Panc1 (cell line): ENCODE measurements at regions not wholly inside any gene's neighbourhood (a gene's known extent, or its start where the extent isn't known, plus 50 kb on each side); places are given as distances from the start of the nearest gene placed in this dataset.

Experiments used
- ATAC-seq: fragments of 200-7000 bp; cut with Tn5 transposase; 2 replicates; pipeline ENCODE4 v1.9.1; 2020; ENCODE audit warnings: mild to moderate bottlenecking, moderate library complexity
- BruUV-seq: library from RNA; stranded (reverse); fragments of 400-500 nt; replicated peaks from 2 replicates; lab custom pipeline; 2021; lab: Mats Ljungman, UMichigan
- CTCF ChIA-PET: fragments of 300-600 bp; sonication (Branson Sonifier 250); formaldehyde crosslinking; loops from one replicate; lab custom pipeline; 2022; ENCODE audit warnings: antibody characterized with exemption; lab: Charles Lee
- POLR2A ChIA-PET: fragments of 300-600 bp; sonication (Branson Sonifier 250); formaldehyde crosslinking; loops from one replicate; lab custom pipeline; 2022; ENCODE audit warnings: antibody characterized with exemption; lab: Charles Lee
- DNase-seq: peaks from one replicate; pipeline ENCODE4 v3.0.0-alpha.2; 2010; ENCODE audit warnings: low read depth, low spot score
- H3K27ac ChIP-seq: 2 replicates; pipeline ENCODE4 v1.5.1; 2011; ENCODE audit warnings: mild to moderate bottlenecking, low read length, inconsistent platforms
- H3K27me3 ChIP-seq: fragments of 200-500 bp; sonication (Bioruptor generic); 2 replicates; pipeline ENCODE4 v1.6.0; 2014; ENCODE audit warnings: low read length, inconsistent platforms; ENCODE audit not compliant: control insufficient read depth, insufficient read depth
- H3K36me3 ChIP-seq: fragments of 200-500 bp; sonication (Bioruptor generic); 2 replicates; pipeline ENCODE4 v1.5.1; 2014; ENCODE audit warnings: inconsistent platforms, mild to moderate bottlenecking, low read length, moderate library complexity; ENCODE audit not compliant: control insufficient read depth, insufficient read depth
- H3K4me1 ChIP-seq: 2 replicates; pipeline ENCODE4 v1.5.1; 2011; ENCODE audit warnings: inconsistent platforms, mild to moderate bottlenecking, low read length, moderate library complexity; ENCODE audit not compliant: control insufficient read depth, insufficient read depth
- H3K4me3 ChIP-seq, 2 experiments: 2 replicates each; pipeline ENCODE4 v1.5.1; 2011 to 2012; ENCODE audit warnings: low read depth in 2 of 2, low read length in 2 of 2, mild to moderate bottlenecking in 2 of 2, inconsistent platforms in 1 of 2, moderate library complexity in 1 of 2
- H3K9me3 ChIP-seq: fragments of 200-500 bp; sonication (Bioruptor generic); 2 replicates; pipeline ENCODE4 v1.5.1; 2014; ENCODE audit warnings: low read depth, mild to moderate bottlenecking, inconsistent platforms, low read length, moderate library complexity; ENCODE audit not compliant: control insufficient read depth, insufficient read depth
- CTCF ChIP-seq: fragments of 450-650 bp; IDR thresholded peaks from 2 replicates; pipeline ENCODE4 v1.5.1; 2017; ENCODE audit warnings: mild to moderate bottlenecking
- POLR2AphosphoS5 ChIP-seq: IDR thresholded peaks from 2 replicates; pipeline ENCODE4 v1.6.1; 2012; ENCODE audit warnings: mild to moderate bottlenecking, low read depth, low read length, moderate library complexity
- REST ChIP-seq, 2 experiments: IDR thresholded peaks; 2 replicates each; pipeline ENCODE4 v1.6.1; 2011 to 2012; ENCODE audit warnings: low read depth in 2 of 2, control low read depth in 1 of 2, low read length in 1 of 2, mild to moderate bottlenecking in 1 of 2, moderate library complexity in 1 of 2; ENCODE audit not compliant: insufficient read depth in 1 of 2
- SIN3A ChIP-seq: IDR thresholded peaks from 2 replicates; pipeline ENCODE4 v1.6.1; 2012; ENCODE audit warnings: low read depth, mild to moderate bottlenecking, low read length, moderate library complexity, borderline replicate concordance; ENCODE audit not compliant: insufficient read depth
- TCF7L2 ChIP-seq: IDR thresholded peaks from 2 replicates; pipeline ENCODE4 v1.6.1; 2011; ENCODE audit warnings: mild to moderate bottlenecking, low read depth, low read length, inconsistent platforms
- in situ Hi-C: cut with HindIII; loops from 2 replicates; pipeline ENCODE4 v1.10.0; 2016; ENCODE audit warnings: low sequenced_read_pairs, low pct_unique_long_range_greater_than_20kb
- intact Hi-C: fragments of 100-400 bp; cut with micrococcal nuclease; formaldehyde crosslinking; loops from one replicate; pipeline ENCODE4 v1.10.0; 2022; ENCODE audit not compliant: unreplicated experiment

DNA sequence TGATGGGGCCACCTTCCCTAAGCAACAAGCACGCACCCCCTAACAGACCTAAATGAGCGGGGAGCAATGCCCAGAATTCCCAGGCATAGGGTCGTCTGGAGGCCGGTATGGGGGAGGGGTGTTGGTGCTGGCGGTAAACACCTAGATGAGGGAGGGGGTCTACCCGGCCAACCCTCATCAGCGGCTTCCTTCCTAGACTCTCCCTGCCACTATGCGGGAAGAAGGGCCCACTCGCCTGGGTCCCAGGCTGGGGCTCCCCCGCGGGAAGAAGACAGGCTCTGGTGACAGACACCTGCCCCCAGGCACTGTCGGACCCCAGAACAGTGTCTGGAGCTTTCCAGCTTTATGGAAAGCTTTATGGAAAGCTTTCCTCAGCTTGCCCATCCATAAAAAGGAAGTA, 519.0 kb upstream of the SEMA6A start:
- H3K4me1 ChIP-seq, result no peaks in the 10 kb centered on the region
- H3K27me3 ChIP-seq, result no peaks in the 10 kb centered on the region
- POLR2A ChIA-PET, result no interaction called here
- intact Hi-C loops (no loop called here), in situ Hi-C loops (no loop called here)
- ATAC-seq, result no peak
- H3K27ac ChIP-seq, result no peak overlapping the region
- no peaks in the 10 kb centered on the region for H3K9me3 ChIP-seq
- no peak for DNase-seq
- H3K4me3 ChIP-seq, result no peak overlapping the region
- H3K36me3 ChIP-seq, result no peaks in the 10 kb centered on the region
- TF ChIP-seq TCF7L2 (no peak), SIN3A (no peak), POLR2AphosphoS5 (no peak), CTCF (no peak), REST (IDR thresholded peaks at IDR 0.05; ENCODE audit: insufficient read depth in 1 of 2, low read depth in 2 of 2, low read length in 1 of 2) (no peak)
- BruUV-seq, result no TSS peak
- CTCF ChIA-PET, result no interaction called here

- no peaks in the 10 kb centered on the region for H3K27me3 ChIP-seq
- ATAC-seq, result no peak
- H3K4me3 ChIP-seq, result no peak overlapping the region
- TF ChIP-seq POLR2AphosphoS5, result no peak
- TF ChIP-seq REST (IDR thresholded peaks at IDR 0.05; ENCODE audit: insufficient read depth in 1 of 2, low read depth in 2 of 2, low read length in 1 of 2), result no peak
- TF ChIP-seq CTCF, result no peak
- TF ChIP-seq TCF7L2, result no peak
- TF ChIP-seq SIN3A, result no peak
- no TSS peak for BruUV-seq
- intact Hi-C loops (no loop called here), in situ Hi-C loops (no loop called here)
- no peak overlapping the region for H3K27ac ChIP-seq
- no peaks in the 10 kb centered on the region for H3K4me1 ChIP-seq
- ChIA-PET CTCF (no interaction called here), POLR2A (no interaction called here)
- no peaks in the 10 kb centered on the region for H3K36me3 ChIP-seq
- DNase-seq, result no peak
- H3K9me3 ChIP-seq, result no peaks in the 10 kb centered on the region
These were observed 514.4 kb upstream of the SEMA6A start for GRCh38 chr5:117089001-117089400.
